ENCODE measurements at regions not wholly inside any gene's neighbourhood (a gene's known extent, or its start where the extent isn't known, plus 50 kb on each side); places are given as distances from the start of the nearest gene placed in this dataset.
"Not testable (repeated sequence)": the region's sequence is repeated elsewhere in the genome, so short reads cannot be mapped to it uniquely, and the experiment has no call there.

DNA sequence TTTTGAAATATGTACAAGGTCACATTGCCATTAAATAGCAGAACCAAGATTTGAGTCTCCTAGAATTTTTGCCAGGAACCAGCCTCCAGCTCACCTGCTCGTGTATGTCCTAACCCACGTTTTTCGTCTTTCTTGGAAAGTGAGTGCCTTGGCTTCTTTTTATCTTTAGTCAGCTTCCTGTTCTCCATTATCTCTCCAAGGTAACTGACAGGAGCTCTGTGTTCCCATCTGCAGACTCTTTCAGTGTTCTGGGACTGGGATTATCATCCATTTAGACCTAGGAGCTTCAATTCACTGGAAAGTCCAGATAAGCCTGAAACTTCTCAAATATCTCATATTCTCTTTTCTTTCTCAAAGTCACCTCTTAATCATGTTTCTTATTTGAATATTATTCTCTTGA lies 193.7 kb downstream of the ZIC5 start:
- DNase-seq (ENCODE audit: low read depth) = no peak

DNA sequence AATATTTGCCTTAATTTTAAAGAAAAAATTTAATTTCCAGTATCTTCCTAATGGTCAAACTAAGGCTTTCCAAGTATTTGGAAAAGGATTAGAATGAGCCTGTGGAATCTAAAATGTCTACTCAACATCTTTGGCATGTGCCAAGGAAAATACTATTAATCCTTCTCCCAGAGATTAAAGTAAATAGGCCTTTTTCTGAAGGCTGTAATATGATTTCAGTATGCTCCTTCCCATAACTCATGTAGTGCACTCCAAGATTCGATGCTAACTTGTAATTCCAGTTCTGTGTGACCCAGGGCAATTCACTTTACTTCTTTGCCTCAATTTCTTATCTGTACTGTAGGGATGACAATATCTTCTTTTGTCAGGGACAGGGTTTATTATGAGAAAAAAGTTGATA lies 196.9 kb downstream of the ZIC5 start:
- no peak for DNase-seq (ENCODE audit: low read depth)

DNA sequence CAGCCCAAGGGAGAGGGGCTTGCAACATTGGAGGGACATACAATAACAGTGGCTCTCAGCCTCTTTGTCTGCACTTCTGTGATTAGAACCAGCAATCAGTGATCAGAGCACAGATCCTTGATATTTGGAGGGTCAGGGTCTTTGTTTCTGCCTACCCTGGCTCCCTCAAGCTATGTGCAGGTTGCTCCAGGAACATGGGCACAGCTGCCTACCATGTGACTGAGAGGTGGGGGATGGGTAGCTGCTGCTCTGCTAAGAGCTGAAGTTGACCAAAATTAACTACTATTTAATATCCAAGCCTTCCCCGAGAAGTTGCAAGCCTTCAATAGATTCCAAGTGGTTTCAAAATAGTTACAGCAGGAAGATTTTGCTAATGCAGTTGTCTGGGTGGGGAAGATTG lies 202.6 kb downstream of the ZIC5 start:
- DNase-seq (ENCODE audit: low read depth) = no peak

DNA sequence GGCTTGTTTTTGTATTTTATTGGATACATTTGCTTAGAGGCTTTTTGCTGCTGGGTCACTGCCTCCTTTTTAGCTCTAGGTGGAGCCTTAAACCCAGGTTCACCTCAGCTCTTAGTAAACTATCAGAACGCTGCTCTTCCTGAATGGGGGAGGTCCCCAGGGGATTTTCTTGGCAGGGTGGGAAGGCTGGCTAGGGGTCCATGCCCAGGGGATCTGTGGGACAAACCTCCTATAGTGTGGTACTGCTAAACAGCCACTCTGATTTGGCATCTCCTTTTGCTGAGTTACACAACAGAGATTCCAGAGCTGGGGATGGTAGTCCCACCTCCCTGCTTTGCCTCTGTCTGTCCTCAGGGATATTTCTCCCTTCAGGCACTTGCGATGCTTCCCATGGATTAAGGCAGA lies 204.9 kb downstream of the ZIC5 start:
- no peak for DNase-seq (ENCODE audit: low read depth)

DNA sequence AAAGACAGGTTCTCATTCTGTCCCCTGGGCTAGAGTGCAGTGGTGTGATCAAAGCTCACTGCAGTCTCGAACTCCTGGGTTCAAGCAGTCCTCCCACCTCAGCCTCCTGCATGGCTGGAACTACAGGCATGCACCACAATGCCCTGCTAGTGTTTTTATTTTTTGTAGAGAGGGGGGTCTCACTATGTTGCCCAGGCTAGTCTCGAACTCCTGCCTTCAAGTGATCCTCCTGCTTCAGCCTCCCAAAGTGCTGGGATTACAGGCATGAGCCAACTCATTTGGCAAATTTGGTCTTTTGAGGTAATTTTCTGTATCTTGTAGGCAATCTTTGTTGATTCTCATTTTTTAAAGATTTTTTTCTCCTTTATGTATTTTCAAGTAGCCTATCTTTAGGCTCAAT lies 205.7 kb downstream of the ZIC5 start:
- DNase-seq (ENCODE audit: low read depth) = no peak

DNA sequence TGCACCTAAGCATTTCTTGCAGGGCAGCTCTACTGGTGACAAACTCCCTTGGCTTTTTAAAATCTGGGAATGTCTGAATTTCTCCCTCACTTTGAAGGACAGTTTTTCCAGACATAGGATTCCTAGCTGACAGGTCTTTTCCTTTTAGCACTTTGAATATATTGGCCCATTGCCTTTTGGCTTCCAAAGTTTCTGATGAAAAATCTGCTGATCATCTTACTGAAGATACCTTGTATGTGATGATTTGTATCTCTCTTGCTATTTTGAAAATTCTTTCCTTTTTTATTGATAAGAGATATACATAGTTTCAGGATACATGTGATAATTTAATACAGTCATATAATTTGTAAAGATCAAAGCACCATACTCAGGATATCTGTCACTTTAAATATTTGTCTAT lies 211.1 kb downstream of the ZIC5 start:
- DNase-seq (ENCODE audit: low read depth) = no peak

DNA sequence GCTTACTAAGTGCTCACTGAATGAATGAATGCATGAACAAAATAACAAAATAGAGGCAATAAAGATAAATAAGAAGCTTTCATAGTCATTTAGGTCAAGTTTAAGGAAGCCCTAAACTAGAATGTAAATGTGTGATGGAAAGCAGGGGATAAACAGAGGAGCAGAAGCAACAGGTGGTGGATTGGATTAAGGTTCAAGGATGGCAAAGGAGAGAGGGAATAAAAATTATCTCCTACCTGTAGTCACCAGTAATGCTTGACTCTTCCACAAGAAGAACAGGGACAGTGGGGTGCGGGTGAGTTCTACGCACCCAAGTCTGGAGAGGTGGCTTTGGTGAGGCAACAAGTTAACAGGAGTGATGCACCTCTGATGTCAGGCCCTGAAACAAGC lies 212.4 kb downstream of the ZIC5 start:
- DNase-seq (ENCODE audit: low read depth) = no peak

DNA sequence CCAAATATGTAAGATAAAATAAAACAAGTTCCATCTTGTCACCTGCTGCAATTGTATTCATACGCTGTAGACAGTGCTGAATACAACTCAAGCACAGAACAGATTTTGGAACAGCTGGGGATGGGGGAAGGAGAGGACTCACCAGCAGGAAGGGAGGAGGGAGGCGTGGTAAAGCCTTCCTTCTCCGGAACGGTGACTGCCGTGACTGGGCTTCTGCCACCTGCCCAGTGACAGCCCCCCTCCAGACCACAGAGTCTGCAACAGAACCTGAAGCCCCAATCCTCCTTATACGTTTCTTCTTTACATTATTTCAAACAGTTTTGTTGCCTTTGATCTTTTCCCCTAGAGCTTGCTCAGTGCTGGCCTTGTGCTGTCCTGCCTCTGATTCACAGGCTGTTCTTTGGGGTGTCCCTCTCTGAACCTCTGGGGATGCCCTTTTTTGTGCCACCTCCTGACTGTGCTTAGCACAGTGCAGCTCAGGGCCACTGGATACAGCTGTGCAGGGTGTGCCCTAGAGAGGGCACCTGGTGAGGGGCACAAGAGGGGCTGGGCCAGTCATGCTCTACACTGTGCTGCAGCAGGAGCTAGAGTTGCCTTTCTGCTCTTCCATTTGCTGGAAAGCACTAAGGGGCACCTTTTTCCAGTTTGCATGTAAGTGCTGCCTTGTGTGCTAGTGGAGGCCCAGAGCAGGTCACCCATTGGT lies 213.0 kb downstream of the ZIC5 start:
- no peak for DNase-seq (ENCODE audit: low read depth)

DNA sequence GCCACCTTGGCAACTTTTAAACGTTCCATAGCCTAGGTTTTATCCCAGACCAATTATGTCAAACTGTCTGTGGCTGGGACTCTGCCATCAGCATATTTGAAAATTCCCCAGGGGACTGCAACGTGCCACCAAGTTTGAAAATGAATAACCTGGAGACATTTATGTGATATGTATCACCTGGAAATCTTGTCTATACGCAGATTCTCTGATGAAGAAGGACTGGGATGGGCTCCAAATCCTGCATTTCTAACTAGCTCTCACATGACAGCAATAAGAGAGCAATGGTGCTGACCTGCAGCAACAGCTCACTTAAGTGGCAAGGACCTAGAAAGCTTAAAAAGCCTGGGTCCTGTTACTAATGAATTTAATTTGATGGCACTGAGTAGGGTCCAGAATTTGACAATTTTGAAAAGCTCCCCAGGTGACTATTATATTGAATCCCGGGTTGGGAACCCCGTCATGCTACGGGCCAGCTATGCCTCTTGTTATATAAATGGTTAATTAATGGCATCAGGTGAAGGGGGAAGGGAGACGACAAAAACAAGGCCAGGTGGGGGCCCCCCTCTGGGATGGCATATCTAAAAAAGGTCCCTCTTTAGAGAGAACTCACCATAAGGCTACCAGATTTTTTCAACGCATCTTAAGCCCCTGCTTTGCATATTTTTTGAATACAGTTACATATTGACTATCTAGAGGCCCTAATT lies 213.7 kb downstream of the ZIC5 start:
- DNase-seq (ENCODE audit: low read depth) = no peak

DNA sequence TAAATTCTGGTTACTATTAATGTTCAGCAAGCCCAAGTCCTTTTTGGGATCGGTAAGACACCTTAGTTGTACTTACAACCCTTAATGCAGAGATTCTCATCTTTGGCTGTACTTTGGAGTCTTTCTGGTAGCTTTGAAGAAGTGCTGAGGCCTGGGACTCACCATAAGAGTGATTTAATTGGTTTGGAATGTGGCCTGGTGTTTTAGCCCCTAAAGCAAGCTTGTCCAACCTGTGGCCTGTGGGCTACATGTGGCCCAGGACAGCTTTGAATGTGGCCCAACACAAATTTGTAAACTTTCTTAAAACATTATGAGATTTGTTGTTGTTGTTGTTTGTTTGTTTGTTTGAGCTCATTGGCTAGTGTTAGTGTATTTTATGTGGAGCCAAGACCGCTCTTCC lies 215.3 kb downstream of the ZIC5 start:
- DNase-seq (ENCODE audit: low read depth) = peak; percentile 23

DNA sequence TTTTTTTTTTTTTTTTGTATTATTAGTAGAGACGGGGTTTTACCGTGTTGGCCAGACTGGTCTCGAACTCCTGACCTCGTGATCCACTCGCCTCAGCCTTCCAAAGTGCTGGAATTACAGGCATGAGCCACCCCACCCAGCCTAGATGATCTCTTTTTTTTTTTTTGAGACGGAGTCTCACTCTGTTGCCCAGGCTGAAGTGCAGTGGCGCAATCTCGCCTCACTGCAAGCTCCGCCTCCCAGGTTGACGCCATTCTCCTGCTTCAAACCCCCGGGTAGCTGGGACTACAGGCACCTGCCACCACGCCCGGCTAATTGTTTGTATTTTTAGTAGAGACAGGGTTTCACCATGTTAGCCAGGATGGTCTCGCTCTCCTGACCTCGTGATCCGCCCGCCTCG lies 216.8 kb downstream of the ZIC5 start:
- not testable (repeated sequence) for DNase-seq (ENCODE audit: low read depth)

DNA sequence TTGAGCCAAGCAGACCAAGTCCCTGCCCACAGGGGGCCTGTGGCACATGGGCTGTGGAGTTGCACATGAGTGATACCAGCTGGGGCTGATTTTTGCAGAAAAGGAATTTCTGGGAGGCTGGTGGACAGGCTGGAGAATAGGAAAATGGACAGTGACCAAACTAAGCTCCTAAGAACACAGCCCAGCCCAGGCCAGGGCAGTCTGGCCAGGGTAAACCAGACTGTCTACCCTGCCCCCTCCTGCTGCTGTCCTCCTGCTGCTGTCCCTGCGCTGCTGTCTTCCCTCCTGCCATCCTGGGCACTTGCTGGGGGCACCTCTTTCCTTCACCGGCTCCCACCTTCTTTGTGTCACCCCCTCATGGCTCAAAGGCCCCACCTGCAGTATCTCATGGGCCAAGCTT lies 219.2 kb downstream of the ZIC5 start:
- no peak for DNase-seq (ENCODE audit: low read depth)

DNA sequence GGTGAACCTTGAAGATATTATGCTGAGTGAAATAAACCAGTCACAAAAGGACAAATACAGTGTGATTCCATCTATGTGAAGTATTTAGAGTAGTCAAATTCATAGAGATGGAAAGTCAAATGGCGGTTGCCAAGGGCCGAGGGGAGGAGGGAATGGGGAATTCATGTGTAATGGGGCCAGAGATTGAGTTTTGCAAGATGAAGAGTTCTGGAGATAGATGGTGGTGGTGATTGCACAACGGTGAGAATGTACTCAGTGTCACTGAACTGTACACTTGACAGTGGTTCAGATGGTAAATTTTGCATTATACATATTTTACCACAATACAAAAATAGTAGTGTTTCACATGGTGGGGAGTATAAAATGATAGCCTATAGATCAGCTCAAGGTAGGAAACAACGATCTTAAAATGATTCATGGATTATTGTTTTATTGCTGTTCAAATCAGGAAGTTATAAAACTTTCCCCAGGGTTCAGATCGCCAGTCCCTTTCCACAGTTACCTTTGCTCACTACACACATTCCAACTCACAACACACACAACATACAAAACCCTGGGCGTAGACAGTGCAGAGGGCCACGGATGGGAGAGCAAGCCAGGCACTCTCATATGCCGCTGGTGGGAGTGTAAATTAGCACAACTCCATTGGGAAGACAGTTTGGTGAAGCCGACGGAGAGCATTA lies 219.9 kb downstream of the ZIC5 start:
- no peak for DNase-seq (ENCODE audit: low read depth)

DNA sequence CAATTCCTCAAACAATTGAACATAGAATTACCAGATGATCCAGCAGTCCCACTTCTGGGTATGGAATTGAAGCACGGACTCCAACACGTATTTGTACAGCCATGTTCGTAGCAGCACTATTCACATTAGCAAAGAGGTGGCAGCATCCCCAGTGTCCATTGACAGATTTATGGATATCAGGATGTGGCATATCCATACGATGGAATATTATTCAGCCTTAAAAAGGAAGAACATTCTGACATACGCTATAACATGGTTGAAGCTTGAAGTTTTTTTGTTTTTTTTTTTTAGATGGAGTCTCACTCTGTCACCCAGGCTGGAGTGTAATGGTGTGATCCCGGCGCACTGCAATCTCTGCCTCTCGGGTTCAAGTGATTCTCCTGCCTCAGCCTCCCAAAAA lies 220.6 kb downstream of the ZIC5 start:
- DNase-seq (ENCODE audit: low read depth) = no peak

DNA sequence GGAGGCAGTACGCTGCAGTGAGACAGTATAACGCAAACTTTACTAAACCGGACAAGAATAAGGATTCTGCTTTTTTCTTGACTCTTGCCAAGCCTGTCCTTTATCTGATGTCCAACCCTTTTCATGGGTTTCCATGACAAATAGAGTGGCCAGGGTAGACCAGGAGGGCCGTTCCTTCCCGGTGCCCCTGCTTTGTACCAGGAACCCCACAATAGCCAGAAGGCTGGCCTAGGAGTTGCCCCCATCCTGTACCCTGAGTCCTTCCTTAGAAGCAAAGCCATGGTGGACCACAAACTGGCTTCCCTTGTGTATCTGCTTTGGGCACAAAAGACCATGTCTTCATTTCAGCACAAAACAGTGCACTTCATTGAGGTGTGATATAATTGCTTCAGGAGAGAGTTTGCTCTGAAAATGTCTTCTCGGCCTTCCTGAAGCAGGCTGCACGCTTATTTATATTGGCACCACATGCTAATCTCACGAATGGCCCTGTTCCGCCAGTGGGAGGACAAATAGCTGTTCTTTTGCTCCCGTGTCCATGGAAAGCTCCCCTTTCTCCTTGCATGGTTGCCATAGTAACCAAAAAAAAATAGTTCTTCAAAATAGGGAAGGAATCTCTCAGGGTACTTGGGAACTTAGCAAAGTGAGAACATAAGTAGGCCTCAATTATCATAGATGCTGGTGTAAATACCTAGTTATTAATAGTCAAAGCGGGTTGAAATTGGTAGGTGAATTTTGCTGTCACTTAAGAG lies 222.1 kb downstream of the ZIC5 start:
- peak; percentile 4 for DNase-seq (ENCODE audit: low read depth)

DNA sequence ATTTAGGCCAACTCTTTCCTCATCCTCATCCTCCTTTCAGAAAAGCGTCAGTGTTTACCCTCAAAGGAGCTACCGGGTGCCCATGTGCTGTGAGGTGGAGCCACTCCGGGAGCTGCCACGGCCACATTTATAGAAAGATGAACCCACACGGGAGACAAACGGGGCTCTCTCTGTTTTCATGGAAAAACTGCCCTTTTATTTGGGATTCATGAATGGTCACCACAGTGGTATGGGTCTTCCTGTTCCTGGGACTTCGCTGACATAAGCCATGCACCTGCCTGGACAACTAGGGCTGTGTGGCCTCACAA lies 224.2 kb downstream of the ZIC5 start:
- no peak for DNase-seq (ENCODE audit: low read depth)

DNA sequence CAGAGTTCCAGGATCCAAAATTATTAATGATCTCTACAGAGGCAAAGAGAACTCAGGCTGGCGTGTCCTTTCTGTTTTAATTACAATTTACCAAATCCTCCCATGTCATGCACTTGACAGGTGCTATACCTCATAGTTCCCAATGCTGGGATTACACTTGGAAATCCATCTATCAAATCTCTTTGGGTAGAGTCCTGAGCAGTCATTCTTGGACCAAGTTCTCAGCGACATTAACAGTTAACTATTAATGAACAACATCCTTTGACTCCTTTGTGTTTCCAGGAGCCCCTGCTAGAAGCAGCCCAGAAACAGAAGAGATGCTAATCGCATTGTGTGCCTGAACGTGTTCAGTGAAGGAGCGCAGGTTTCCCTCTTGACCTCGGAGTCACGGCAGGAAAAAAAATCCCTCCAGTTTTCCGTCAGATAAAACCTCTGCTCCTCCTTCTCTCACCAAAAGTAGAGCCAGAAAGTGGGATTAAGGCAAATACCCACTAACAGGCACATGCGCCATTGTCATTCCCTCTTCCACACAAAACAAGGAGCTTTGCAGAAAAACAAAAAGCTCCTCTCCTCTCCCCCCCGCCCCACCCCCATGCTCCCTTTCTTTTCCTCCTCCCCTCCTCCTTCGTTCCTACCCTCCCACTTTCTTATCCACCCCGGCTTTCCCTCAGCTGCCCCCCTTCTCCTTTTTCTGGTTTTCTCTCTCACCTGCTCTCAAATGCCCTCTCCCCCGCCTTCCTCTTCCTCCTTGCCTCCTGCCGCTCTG lies 224.7 kb downstream of the ZIC5 start:
- no peak for DNase-seq (ENCODE audit: low read depth)

DNA sequence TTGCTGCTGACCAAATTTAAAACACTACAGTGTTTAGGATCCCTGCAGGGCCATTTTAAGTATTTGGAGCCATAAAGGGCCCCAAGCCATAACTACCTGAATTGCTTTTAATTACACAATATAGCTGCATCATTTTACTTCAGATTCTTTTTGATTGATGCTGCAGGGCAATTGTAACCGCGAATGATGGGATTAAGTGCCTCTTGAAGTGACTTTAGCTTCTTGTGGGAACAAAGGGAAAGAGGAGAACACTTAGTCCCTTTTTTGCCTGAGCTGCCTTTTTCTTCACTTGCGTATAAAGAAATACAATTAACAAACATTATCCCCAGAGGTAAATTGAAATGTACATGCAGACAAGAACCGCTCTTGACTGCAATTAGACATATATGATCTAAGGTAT lies 228.5 kb downstream of the ZIC5 start:
- peak; percentile 12 for DNase-seq (ENCODE audit: low read depth)

DNA sequence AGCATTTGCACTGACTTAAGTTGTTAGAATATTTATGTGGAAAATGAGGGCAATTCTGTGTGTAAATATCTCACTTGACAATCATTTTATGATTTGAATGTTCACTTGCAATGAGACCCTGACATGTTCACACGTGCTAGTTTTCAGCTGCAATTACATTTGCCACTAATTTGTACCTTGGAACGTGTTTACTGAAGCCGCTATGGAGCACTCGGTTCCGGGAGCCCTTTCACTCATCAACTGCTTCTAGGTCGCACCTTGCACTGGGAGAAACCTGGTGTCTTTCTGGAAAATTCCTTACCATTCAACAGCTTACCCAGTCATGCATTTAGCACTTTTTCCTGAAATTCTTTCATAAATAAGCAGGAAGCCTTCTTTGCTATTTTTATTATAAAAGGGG lies 229.6 kb downstream of the ZIC5 start:
- DNase-seq (ENCODE audit: low read depth) = no peak

DNA sequence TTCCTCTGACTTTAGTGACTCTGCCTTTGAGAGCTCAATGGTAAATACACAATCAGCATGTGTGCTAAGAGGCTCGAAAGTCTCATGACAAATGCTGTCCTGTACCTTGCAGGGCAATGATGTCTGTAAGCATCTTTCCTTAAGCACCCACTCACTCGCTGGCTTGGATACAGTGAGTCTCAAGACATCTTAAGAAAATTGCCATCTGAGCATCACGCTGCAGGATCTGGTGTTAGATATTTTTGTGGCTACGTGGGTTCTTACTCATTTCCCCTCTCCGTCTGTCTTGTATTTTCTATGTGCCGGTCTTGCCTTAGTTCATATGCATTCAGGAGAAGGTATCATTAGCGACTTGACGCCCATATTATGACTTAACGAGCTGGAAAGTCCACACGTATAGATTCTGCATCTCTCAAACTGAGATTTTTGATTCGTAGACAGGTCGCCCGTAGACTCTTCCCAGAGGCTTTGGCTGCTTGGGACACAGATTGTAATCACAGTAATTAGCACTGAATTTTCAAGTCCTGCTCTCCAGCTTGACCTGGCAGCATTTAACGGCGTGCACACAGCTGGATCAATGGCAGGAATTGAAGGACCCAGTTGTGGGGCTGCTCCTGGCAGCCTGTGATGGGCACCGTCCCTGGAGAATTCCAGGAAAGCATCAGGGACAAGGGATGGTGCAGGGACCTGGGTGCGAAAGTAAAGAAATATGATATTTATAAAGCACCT lies 231.2 kb downstream of the ZIC5 start:
- DNase-seq (ENCODE audit: low read depth) = no peak

DNA sequence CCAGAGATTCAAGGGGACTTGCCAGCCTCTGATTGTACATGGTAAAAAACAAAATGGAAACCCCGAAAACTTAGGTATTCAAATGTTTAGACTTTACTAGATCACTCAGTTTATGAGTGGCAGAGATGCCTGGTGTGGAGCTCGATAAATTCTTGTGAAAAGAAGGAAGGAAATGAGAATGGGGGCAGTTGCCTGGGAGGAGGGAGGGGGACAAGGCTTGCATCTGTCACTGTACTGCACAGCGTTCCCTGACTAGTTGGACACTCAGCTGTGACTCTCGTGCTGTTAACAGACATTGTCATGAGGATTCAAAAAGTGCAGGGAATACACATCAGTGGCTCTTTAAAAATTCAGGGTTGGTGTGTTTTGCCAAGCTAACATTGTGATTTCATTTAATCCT lies 232.9 kb downstream of the ZIC5 start:
- DNase-seq (ENCODE audit: low read depth) = no peak
